Nephron (organoid): ENCODE measurements at regions not wholly inside any gene's neighbourhood (a gene's known extent, or its start where the extent isn't known, plus 50 kb on each side); places are given as distances from the start of the nearest gene placed in this dataset.
A peak's percentile ranks its signal among the peaks of the same experiment; 100 is the strongest.
"Not testable (repeated sequence)": the region's sequence is repeated elsewhere in the genome, so short reads cannot be mapped to it uniquely, and the experiment has no call there.

Experiments used
- H3K27ac Mint-ChIP-seq, 3 experiments: 2 replicates each; pipeline ENCODE4 v1.8.0; 2020; ENCODE audit warnings: mixed read lengths in 3 of 3, mild to moderate bottlenecking in 2 of 3, moderate library complexity in 1 of 3
- H3K27me3 Mint-ChIP-seq: 2 replicates; pipeline ENCODE4 v1.8.0; 2021; ENCODE audit warnings: low read depth, mild to moderate bottlenecking, moderate library complexity, mixed read lengths
- H3K36me3 Mint-ChIP-seq: 2 replicates; pipeline ENCODE4 v1.8.0; 2020; ENCODE audit warnings: low read depth, mixed read lengths
- H3K4me1 Mint-ChIP-seq: 2 replicates; pipeline ENCODE4 v1.8.0; 2020; ENCODE audit warnings: mixed read lengths
- H3K4me3 Mint-ChIP-seq, 3 experiments: 2 replicates each; pipeline ENCODE4 v1.8.0; 2020; ENCODE audit warnings: mild to moderate bottlenecking in 3 of 3, mixed read lengths in 3 of 3, moderate library complexity in 2 of 3
- H3K9me3 Mint-ChIP-seq: 2 replicates; pipeline ENCODE4 v1.8.0; 2020; ENCODE audit warnings: mixed read lengths
- CTCF ChIP-seq, 3 experiments: fragments of 200-600 bp; sonication (generic); IDR thresholded peaks; one replicate each; pipeline ENCODE4 v1.5.0; 2021; ENCODE audit warnings: antibody characterized with exemption in 3 of 3; ENCODE audit not compliant: unreplicated experiment in 3 of 3

GRCh38 chr3:196141866-196142201 is 59.9 kb upstream of the TFRC start:
- no peaks in the 10 kb centered on the region for H3K9me3 Mint-ChIP-seq
- no peak for TF ChIP-seq CTCF (IDR thresholded peaks at IDR 0.05; ENCODE audit: unreplicated experiment in 3 of 3)
- peaks cover 6% of the 10 kb centered on the region for H3K27me3 Mint-ChIP-seq
- no peaks in the 10 kb centered on the region for H3K36me3 Mint-ChIP-seq
- H3K4me3 Mint-ChIP-seq, result no peak overlapping the region
- H3K4me1 Mint-ChIP-seq, result peaks cover 21% of the 10 kb centered on the region
- no peak overlapping the region for H3K27ac Mint-ChIP-seq

DNA sequence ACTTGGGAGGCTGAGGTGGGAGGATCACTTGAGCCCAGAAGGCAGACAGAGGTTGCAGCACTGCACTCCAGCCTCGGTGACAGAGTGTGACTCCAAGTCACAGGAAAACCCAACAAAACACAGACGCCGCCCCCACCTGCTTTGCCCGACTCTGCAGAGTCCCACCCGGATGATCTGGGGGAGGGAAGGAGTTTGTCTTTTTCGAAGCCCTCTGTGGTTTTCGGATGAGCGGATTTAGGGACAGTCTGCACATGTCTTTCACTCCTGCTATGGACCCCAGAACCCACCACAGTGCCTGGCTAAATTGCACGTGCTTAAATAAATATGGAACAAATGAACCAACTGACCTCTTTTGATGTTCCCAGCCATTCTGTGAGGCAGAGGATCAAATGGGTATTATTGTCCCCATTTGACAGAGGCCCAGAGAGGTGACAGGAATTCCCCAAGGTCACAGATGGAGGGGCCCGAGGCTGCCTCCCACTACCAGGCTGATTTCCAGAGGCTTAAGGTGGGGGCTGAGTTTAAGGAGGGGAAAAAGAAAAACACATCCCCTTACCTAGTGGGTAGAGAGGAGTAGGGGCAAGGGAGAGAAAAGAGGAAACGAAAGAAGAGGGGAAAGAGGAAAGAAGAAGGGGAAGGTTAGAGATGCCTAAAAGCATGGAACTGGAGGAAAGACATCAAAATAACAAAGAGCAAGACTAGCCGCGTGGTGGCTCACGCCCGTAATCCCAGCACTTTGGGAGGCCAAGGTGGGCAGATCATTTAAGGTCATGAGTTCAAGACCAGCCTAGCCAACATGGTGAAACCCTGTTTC is 59.4 kb upstream of the TFRC start:
- Mint-ChIP-seq H3K27ac (peak overlapping the region in 1 of 3 experiments; percentile 12), H3K4me3 (no peak overlapping the region), H3K4me1 (peaks cover 21% of the 10 kb centered on the region), H3K36me3 (no peaks in the 10 kb centered on the region), H3K9me3 (no peaks in the 10 kb centered on the region), H3K27me3 (peaks cover 6% of the 10 kb centered on the region)
- no peak for TF ChIP-seq CTCF (IDR thresholded peaks at IDR 0.05; ENCODE audit: unreplicated experiment in 3 of 3)

- Mint-ChIP-seq H3K9me3 (no peaks in the 10 kb centered on the region), H3K4me1 (peaks cover 21% of the 10 kb centered on the region), H3K27ac (peak overlapping the region; percentile 47 to 67 (median 60)), H3K4me3 (no peak overlapping the region), H3K36me3 (no peaks in the 10 kb centered on the region), H3K27me3 (peaks cover 6% of the 10 kb centered on the region)
- no peak for TF ChIP-seq CTCF (IDR thresholded peaks at IDR 0.05; ENCODE audit: unreplicated experiment in 3 of 3)
These were observed 58.3 kb upstream of the TFRC start for GRCh38 chr3:196140224-196140623.

- H3K9me3 Mint-ChIP-seq, result no peaks in the 10 kb centered on the region
- peaks cover 12% of the 10 kb centered on the region for H3K27me3 Mint-ChIP-seq
- H3K4me3 Mint-ChIP-seq, result no peak overlapping the region
- peak overlapping the region in 2 of 3 experiments; percentile 46 to 70 for H3K27ac Mint-ChIP-seq
- H3K4me1 Mint-ChIP-seq, result peaks cover 21% of the 10 kb centered on the region
- no peaks in the 10 kb centered on the region for H3K36me3 Mint-ChIP-seq
- no peak for TF ChIP-seq CTCF (IDR thresholded peaks at IDR 0.05; ENCODE audit: unreplicated experiment in 3 of 3)
These were observed 57.4 kb upstream of the TFRC start for GRCh38 chr3:196139281-196139680.

- Mint-ChIP-seq H3K9me3 (no peaks in the 10 kb centered on the region), H3K36me3 (no peaks in the 10 kb centered on the region), H3K4me1 (peaks cover 21% of the 10 kb centered on the region), H3K27me3 (peaks cover 12% of the 10 kb centered on the region), H3K27ac (peak overlapping the region; percentile 3 to 70 (median 46)), H3K4me3 (no peak overlapping the region)
- TF ChIP-seq CTCF (IDR thresholded peaks at IDR 0.05; ENCODE audit: unreplicated experiment in 3 of 3), result no peak
These were observed 56.8 kb upstream of the TFRC start for GRCh38 chr3:196138482-196139254.

- H3K4me1 Mint-ChIP-seq, result peaks cover 15% of the 10 kb centered on the region
- not testable (repeated sequence) for H3K36me3 Mint-ChIP-seq, H3K4me3 Mint-ChIP-seq, H3K9me3 Mint-ChIP-seq
- peak overlapping the region in 1 of 3 experiments; percentile 8 for H3K27ac Mint-ChIP-seq
- peaks cover 10% of the 10 kb centered on the region for H3K27me3 Mint-ChIP-seq
These were observed 54.7 kb upstream of the TFRC start for GRCh38 chr3:196136640-196136989.
